NCI-H526 treated with DMSO at 0.1 percent for 48 hours (cell line): ENCODE measurements at regions not wholly inside any gene's neighbourhood (a gene's known extent, or its start where the extent isn't known, plus 50 kb on each side); places are given as distances from the start of the nearest gene placed in this dataset.
A peak's percentile ranks its signal among the peaks of the same experiment; 100 is the strongest.
"Not testable (repeated sequence)": the region's sequence is repeated elsewhere in the genome, so short reads cannot be mapped to it uniquely, and the experiment has no call there.

Experiments used
- DNase-seq: peaks from one replicate; lab custom pipeline; 2025; lab: John Stamatoyannopoulos, UW

GRCh38 chr4:188435381-188435780, 296.1 kb downstream of the TRIML1 start:
- no peak for DNase-seq

GRCh38 chr4:188437535-188437934, 298.3 kb downstream of the TRIML1 start:
- DNase-seq = no peak

- not testable (repeated sequence) for DNase-seq
Measured at GRCh38 chr4:188438391-188438824, 299.2 kb downstream of the TRIML1 start.

- no peak for DNase-seq
Measured at GRCh38 chr4:188439641-188440311, 300.5 kb downstream of the TRIML1 start.

- no peak for DNase-seq
Measured at GRCh38 chr4:188444500-188444899, 305.3 kb downstream of the TRIML1 start.

GRCh38 chr4:188448996-188449395, 309.8 kb downstream of the TRIML1 start:
- not testable (repeated sequence) for DNase-seq

- DNase-seq = no peak
Measured at GRCh38 chr4:188450571-188450970, 311.3 kb downstream of the TRIML1 start.

- no peak for DNase-seq
Measured at GRCh38 chr4:188452097-188452496, 312.9 kb downstream of the TRIML1 start.

- no peak for DNase-seq
Measured at GRCh38 chr4:188454575-188454974, 315.3 kb downstream of the TRIML1 start.

- no peak for DNase-seq
Measured at GRCh38 chr4:188455062-188455752, 316.0 kb downstream of the TRIML1 start.

- no peak for DNase-seq
Measured at GRCh38 chr4:188459381-188459780, 320.1 kb downstream of the TRIML1 start.

- no peak for DNase-seq
Measured at GRCh38 chr4:188463909-188464308, 324.7 kb downstream of the TRIML1 start.

- no peak for DNase-seq
Measured at GRCh38 chr4:188466001-188466400, 326.8 kb downstream of the TRIML1 start.

GRCh38 chr4:188484256-188484655, 345.0 kb downstream of the TRIML1 start:
- no peak for DNase-seq

GRCh38 chr4:188485906-188486305, 346.7 kb downstream of the TRIML1 start:
- no peak for DNase-seq

- no peak for DNase-seq
Measured at GRCh38 chr4:188492886-188493285, 353.6 kb downstream of the TRIML1 start.

- DNase-seq = no peak
Measured at GRCh38 chr4:188495169-188495568, 355.9 kb downstream of the TRIML1 start.

- DNase-seq = peak; percentile 22
Measured at GRCh38 chr4:188511431-188511830, 372.2 kb downstream of the TRIML1 start.

- no peak for DNase-seq
Measured at GRCh38 chr4:188532751-188533150, 393.5 kb downstream of the TRIML1 start.

GRCh38 chr4:188534297-188534696, 395.1 kb downstream of the TRIML1 start:
- DNase-seq = no peak

GRCh38 chr4:188534917-188535316, 395.7 kb downstream of the TRIML1 start:
- no peak for DNase-seq

- no peak for DNase-seq
Measured at GRCh38 chr4:188536826-188537225, 397.6 kb downstream of the TRIML1 start.

- DNase-seq = no peak
Measured at GRCh38 chr4:188550296-188550695, 411.1 kb downstream of the TRIML1 start.

- no peak for DNase-seq
Measured at GRCh38 chr4:188551156-188551555, 411.9 kb downstream of the TRIML1 start.
